Activated CD4-positive, alpha-beta memory T cell treated with anti-CD3 and anti-CD28 coated beads for 36 hours (primary cell): ENCODE measurements at regions not wholly inside any gene's neighbourhood (a gene's known extent, or its start where the extent isn't known, plus 50 kb on each side); places are given as distances from the start of the nearest gene placed in this dataset.

Experiments used
- CTCF ChIA-PET: fragments of 350-600 bp; sonication (Branson Sonifier 250); formaldehyde crosslinking; loops from one replicate; lab custom pipeline; 2021; ENCODE audit warnings: antibody characterized with exemption, inconsistent platforms; lab: Charles Lee
- POLR2A ChIA-PET: fragments of 350-600 bp; sonication (Branson Sonifier 250); formaldehyde crosslinking; loops from one replicate; lab custom pipeline; 2021; ENCODE audit warnings: antibody characterized with exemption; lab: Charles Lee
- DNase-seq: peaks from one replicate; pipeline ENCODE4 v3.0.0-alpha.2; 2020
- H3K27ac Mint-ChIP-seq: one replicate; pipeline ENCODE4 v1.8.0; 2021; ENCODE audit warnings: mixed read lengths
- H3K27me3 Mint-ChIP-seq: one replicate; pipeline ENCODE4 v1.8.0; 2021; ENCODE audit warnings: mixed read lengths
- H3K36me3 Mint-ChIP-seq: one replicate; pipeline ENCODE4 v1.8.0; 2021; ENCODE audit warnings: mixed read lengths
- H3K4me1 Mint-ChIP-seq: one replicate; pipeline ENCODE4 v1.8.0; 2021; ENCODE audit warnings: low read depth, mixed read lengths
- H3K4me3 Mint-ChIP-seq: one replicate; pipeline ENCODE4 v1.8.0; 2021; ENCODE audit warnings: mild to moderate bottlenecking, mixed read lengths
- H3K9me3 Mint-ChIP-seq: one replicate; pipeline ENCODE4 v1.8.0; 2021; ENCODE audit warnings: mixed read lengths
- intact Hi-C: fragments of 100-400 bp; cut with micrococcal nuclease; formaldehyde crosslinking; loops from one replicate; pipeline ENCODE4 v1.15.1; 2023

DNA sequence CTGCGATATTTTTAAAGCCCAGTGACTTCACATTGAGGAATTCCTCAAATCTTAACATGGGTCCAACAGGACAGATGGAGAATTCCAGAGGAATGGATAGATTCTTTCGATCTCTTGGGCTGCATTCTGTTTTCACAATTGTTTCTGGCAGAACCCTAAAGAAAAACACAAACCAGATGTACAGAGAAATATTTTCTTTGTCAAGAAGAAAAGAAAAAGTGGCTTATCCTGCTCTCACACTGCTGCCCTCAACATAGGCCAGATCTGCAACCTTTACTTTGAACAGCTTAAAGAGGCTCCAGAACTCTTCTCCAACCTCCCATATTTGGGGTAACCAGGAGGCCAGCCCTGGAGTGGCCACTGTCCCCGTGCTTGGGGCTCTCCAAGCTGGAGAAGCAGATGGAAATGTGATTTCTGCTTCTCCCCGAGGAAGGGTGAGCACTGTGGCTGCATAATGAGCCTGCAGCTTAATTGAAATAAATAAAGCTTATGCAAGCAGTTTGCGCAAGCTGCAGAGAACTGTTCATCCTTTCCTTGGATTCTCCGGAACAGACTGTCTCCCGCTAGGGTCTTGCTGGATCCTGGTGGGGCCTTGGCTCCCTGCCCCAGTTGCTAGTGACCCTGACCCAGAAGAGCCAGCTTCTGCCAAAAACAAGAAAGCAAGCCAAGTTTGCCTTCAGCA lies 453.2 kb upstream of the PROK2 start:
- H3K4me1 Mint-ChIP-seq = no peaks in the 10 kb centered on the region
- no peak overlapping the region for H3K27ac Mint-ChIP-seq
- no peaks in the 10 kb centered on the region for H3K36me3 Mint-ChIP-seq
- H3K27me3 Mint-ChIP-seq = no peaks in the 10 kb centered on the region
- intact Hi-C loops = no loop called here
- POLR2A ChIA-PET = interaction anchor here (0.6 kb wide), 1 partner anchor 253 kb away, joined by 5 read pairs; no protein-coding TSS in a partner anchor
- CTCF ChIA-PET = no interaction called here
- no peak overlapping the region for H3K4me3 Mint-ChIP-seq
- no peaks in the 10 kb centered on the region for H3K9me3 Mint-ChIP-seq
- no peak for DNase-seq

DNA sequence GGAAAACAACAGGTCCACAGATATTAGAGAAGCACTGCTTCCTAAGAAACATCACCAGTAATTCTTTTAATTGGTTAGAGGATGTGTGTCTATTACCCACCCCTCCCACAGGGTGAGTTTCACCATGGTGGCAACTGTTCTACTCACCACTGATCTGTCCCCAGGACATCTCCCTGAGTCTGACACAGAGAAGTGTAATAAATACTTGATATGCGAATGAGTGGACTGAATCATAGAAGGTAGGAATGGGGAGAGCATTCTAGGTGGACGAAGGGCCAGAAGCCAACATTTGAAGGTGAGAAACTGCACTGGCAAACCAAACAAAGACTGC lies 452.7 kb upstream of the PROK2 start:
- H3K36me3 Mint-ChIP-seq = no peaks in the 10 kb centered on the region
- H3K27me3 Mint-ChIP-seq = peaks cover 1% of the 10 kb centered on the region
- CTCF ChIA-PET = no interaction called here
- H3K27ac Mint-ChIP-seq = no peak overlapping the region
- POLR2A ChIA-PET = no interaction called here
- no peaks in the 10 kb centered on the region for H3K9me3 Mint-ChIP-seq
- no peak overlapping the region for H3K4me3 Mint-ChIP-seq
- intact Hi-C loops = no loop called here
- no peak for DNase-seq
- no peaks in the 10 kb centered on the region for H3K4me1 Mint-ChIP-seq

DNA sequence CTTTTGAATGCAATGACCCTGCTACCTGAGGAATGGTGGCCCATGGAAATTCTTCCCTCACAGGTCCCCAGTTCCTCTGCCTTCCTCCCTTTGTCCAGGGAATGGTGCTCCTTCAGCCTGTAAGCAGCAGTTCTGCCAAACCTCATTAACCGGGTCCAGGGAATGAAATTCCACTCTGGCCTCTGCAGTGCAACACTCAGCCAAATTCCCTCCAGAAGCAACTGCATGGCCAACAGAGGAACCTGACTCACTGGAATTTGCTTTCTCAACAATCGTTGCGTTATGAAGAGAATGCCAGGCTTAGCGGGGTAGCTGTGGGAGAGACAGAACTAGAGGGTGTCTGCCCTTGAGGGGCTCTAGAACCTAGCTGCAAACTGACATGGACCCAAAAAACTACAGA lies 449.4 kb upstream of the PROK2 start:
- intact Hi-C loops = no loop called here

DNA sequence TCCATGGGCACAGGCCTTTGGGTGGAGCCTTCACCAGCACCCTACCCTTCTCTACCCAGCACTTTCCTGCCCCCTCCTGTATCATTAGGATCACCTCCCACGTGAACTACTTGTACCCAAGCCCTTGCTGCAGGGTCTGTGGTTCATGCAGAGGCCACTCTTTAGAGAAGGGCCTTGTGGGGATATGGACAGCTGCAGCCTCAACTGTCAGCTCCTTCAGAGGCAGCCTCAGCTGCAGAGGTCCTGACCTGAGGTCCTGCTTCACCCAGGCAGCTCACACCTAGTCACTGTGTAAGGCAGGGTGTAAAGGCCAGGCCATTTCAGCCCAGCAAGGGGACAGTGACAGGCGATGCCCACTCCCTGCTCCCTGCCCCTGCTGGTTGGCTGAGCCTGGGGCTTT lies 448.6 kb upstream of the PROK2 start:
- Mint-ChIP-seq H3K27ac (no peak overlapping the region), H3K4me1 (no peaks in the 10 kb centered on the region), H3K4me3 (no peak overlapping the region), H3K36me3 (no peaks in the 10 kb centered on the region), H3K27me3 (peaks cover 7% of the 10 kb centered on the region), H3K9me3 (no peaks in the 10 kb centered on the region)
- ChIA-PET POLR2A (no interaction called here), CTCF (no interaction called here)
- intact Hi-C loops = no loop called here
- DNase-seq = no peak

More for the DNA sequence above, 449.4 kb upstream of the PROK2 start:
- DNase-seq = no peak
- no peak overlapping the region for H3K27ac Mint-ChIP-seq
- no peak overlapping the region for H3K4me3 Mint-ChIP-seq
- no peaks in the 10 kb centered on the region for H3K9me3 Mint-ChIP-seq
- ChIA-PET POLR2A (no interaction called here), CTCF (interaction anchor here (1.0 kb wide), 1 partner anchor 275 kb away, joined by 4 read pairs; no protein-coding TSS in a partner anchor)
- H3K27me3 Mint-ChIP-seq = peaks cover 7% of the 10 kb centered on the region
- H3K36me3 Mint-ChIP-seq = no peaks in the 10 kb centered on the region
- H3K4me1 Mint-ChIP-seq = no peaks in the 10 kb centered on the region

DNA sequence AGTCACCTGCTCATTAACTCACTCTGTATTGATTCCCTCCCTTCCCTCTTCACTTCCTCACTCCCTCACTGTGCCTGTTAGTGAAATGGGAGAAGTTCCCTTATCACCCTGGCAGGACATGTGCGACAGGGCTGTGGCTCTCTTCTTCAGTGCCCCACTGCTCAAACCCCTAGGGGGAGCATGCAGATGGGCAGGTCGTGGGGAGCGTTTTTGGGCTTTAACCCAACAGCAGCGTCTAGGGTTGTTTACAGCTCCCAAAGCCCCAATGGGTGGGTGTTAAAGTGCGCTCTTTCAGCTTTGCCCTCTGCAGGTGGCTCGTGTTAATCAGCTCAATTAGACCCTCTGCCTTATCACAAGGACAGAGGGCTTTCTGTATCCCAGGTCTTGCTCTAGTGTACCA lies 447.8 kb upstream of the PROK2 start:
- intact Hi-C loops = no loop called here
- Mint-ChIP-seq H3K27ac (no peak overlapping the region), H3K4me3 (no peak overlapping the region), H3K9me3 (no peaks in the 10 kb centered on the region), H3K4me1 (no peaks in the 10 kb centered on the region), H3K27me3 (peaks cover 7% of the 10 kb centered on the region), H3K36me3 (no peaks in the 10 kb centered on the region)
- POLR2A ChIA-PET = no interaction called here
- no peak for DNase-seq
- CTCF ChIA-PET = no interaction called here

DNA sequence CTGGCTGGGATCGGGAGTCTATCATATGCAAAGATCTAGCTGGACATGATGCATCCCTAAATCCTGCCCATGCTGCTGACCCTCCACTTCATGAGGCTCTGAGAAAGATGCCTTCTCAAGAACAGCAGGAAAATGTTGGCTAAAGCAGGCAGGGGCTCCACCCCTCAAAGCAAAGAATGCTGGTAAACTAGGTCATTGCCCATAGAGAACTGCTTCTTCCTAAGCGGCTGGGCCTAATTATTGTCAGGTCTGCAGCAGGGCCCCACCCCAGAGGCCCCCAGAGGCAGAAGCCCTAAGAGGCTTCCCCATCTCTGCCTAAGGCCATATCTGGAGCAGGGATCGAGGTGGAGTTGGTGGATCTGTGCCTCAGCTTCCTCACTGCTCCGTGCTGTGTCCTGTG lies 447.4 kb upstream of the PROK2 start:
- DNase-seq = no peak
- Mint-ChIP-seq H3K4me3 (no peak overlapping the region), H3K9me3 (no peaks in the 10 kb centered on the region), H3K27me3 (peaks cover 7% of the 10 kb centered on the region), H3K36me3 (no peaks in the 10 kb centered on the region), H3K4me1 (peaks cover 2% of the 10 kb centered on the region), H3K27ac (no peak overlapping the region)
- POLR2A ChIA-PET = no interaction called here
- intact Hi-C loops = no loop called here
- CTCF ChIA-PET = no interaction called here

DNA sequence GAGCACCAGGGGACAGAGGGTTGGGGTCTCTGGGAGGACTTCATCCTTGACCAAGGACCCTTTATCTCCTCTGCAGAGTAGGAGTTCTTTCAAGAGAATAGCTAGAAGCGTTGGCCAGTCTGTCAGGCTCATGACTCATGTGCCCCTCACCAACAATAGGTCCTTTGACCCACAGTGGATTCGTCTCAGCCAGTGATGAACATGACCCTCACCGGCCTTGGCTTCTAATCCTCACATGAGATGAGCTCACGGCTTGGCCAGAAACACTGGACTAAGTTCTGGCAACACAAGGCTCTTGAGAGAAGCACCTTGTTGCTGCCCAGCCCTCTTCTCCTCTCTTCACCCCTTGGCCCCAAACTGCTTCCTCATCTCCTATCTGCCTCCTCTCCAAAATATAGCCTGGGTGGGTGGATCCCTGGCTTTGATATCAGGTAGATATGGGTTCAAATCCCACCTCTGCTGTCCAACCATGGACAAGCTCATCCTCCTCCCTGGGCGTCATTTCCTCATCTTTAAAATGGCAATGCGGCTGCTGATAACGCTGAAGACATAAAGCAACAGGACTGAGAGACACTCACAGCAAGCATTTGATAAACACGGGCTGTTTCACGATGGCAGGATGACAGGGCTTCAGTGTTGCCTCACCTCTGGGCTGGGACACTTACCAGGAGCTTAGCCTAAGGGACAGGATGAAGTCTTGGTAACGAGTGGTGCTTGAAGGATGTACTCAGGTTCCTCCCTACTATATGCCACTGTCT lies 446.7 kb upstream of the PROK2 start:
- Mint-ChIP-seq H3K4me3 (no peak overlapping the region), H3K9me3 (peaks cover 2% of the 10 kb centered on the region), H3K27ac (no peak overlapping the region), H3K36me3 (no peaks in the 10 kb centered on the region), H3K27me3 (peaks cover 7% of the 10 kb centered on the region), H3K4me1 (peaks cover 2% of the 10 kb centered on the region)
- CTCF ChIA-PET = no interaction called here
- DNase-seq = no peak
- intact Hi-C loops = no loop called here
- POLR2A ChIA-PET = no interaction called here

DNA sequence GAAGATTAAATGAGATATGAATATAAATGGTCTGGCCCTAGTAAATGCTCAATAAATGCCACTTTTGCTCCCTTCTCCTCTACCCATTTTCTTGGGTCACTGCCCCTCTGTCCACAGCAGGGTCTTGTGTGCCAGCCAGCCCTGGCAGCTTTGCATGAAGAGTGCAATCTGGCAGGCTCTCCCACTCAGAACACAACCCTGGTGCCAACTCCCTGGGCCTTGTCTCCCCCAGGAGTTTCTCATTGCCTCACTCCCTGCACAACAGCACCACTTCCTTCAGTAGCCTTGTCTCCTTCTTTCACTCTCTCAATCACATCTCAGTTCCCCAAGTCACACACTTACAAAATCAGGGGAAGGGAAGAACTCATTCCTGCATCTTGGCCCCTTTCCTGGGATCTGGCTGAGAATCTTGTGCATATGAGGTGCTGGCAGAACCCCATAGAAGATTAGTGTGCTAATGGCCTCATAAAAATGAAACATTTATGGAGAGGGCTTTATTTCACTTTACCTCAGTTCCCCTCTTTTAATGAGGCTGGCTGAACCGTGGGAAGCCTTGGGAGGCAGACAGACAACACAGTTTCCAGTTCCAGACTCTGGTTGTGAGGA lies 445.9 kb upstream of the PROK2 start:
- Mint-ChIP-seq H3K9me3 (peaks cover 10% of the 10 kb centered on the region), H3K4me3 (no peak overlapping the region), H3K27me3 (peaks cover 7% of the 10 kb centered on the region), H3K27ac (no peak overlapping the region), H3K36me3 (peaks cover 3% of the 10 kb centered on the region), H3K4me1 (peaks cover 2% of the 10 kb centered on the region)
- intact Hi-C loops = no loop called here
- ChIA-PET CTCF (no interaction called here), POLR2A (no interaction called here)
- no peak for DNase-seq

DNA sequence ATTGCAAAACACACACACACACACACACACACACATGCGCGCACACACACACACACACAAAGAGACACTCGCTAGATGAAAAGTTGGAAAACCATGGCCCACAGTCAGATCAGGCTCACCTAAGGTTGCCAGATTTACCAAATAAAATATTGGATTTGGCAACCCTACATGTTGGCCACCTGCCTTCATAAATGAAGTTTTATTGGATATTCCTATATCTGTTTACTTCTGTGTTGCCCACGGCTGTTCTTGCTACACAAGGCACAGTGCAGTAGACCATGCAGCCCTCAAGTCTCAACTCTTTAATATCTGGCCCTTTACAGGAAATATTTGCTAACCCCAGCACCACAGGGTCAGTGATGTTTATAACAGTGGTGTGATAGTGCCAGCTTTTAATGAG lies 445.0 kb upstream of the PROK2 start:
- Mint-ChIP-seq H3K9me3 (peaks cover 18% of the 10 kb centered on the region), H3K4me3 (no peak overlapping the region), H3K27ac (no peak overlapping the region), H3K36me3 (peaks cover 5% of the 10 kb centered on the region), H3K27me3 (peaks cover 7% of the 10 kb centered on the region), H3K4me1 (peaks cover 2% of the 10 kb centered on the region)
- no peak for DNase-seq
- POLR2A ChIA-PET = no interaction called here
- intact Hi-C loops = no loop called here
- CTCF ChIA-PET = no interaction called here

DNA sequence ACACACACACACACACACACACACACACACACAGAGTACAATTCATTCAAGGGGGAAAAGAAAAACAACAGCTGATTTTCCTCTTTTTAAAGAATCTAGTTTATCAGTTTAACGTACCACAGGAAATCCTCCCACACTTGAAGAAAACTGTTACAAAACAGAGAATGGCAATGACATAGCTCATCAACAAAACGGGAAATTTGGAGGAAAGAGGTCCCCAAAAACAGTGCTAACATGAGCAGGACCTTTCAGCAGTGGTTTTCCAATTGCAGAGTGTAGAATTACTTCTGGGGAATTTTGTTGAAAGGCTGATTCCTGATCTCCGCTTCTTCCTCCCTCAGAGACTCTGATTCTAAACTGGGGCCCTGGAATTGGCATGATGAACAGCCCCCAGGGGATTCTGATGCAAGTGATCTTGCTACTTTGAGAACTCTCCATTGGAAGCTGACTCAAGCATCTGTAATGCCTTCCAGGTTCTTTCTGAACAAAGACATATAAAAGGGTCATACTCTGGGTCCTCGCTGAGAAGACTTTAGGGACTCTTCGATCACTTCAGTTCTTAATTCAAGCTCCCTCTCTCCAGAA lies 442.6 kb upstream of the PROK2 start:
- intact Hi-C loops = no loop called here
- H3K9me3 Mint-ChIP-seq = peaks cover 35% of the 10 kb centered on the region
- CTCF ChIA-PET = no interaction called here
- peaks cover 6% of the 10 kb centered on the region for H3K27me3 Mint-ChIP-seq
- no peak overlapping the region for H3K27ac Mint-ChIP-seq
- H3K4me3 Mint-ChIP-seq = no peak overlapping the region
- peaks cover 9% of the 10 kb centered on the region for H3K36me3 Mint-ChIP-seq
- POLR2A ChIA-PET = no interaction called here
- H3K4me1 Mint-ChIP-seq = peaks cover 2% of the 10 kb centered on the region
- no peak for DNase-seq

DNA sequence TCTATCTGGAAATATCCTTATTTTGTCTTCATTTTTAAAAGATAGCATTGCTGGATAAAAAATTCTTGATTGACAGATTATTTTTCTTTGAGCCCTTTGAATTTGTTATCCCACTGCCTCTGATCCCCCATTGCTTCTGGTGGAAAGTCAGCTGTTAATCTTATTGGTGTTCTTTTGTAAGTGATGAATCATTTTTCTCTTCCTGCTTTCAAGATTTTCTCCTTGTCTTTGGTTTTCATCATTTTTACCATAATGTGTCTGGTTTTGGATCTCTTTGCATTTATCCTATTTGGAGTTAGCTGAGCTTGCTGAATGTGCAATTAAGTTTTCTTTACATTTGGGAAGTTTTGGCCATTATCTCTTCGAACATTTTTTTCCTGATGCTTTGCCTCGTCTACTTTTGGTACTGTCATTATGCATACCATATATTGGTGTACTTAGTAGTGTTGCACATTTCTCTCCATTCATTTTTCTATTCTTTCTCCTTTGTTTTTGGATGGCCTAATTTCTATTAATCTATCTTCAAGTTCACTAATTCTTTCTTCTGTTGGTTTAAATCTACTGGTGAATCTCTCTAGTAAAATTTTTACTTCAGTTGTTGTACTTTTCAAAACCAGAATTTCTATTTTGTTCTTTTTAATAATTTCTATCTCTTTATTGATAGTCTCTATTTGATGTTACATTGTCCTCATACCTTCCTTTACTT lies 440.0 kb upstream of the PROK2 start:
- peaks cover 35% of the 10 kb centered on the region for H3K9me3 Mint-ChIP-seq
- H3K36me3 Mint-ChIP-seq = peaks cover 9% of the 10 kb centered on the region
- DNase-seq = no peak
- no peaks in the 10 kb centered on the region for H3K27me3 Mint-ChIP-seq
- H3K4me1 Mint-ChIP-seq = peaks cover 2% of the 10 kb centered on the region
- CTCF ChIA-PET = no interaction called here
- H3K27ac Mint-ChIP-seq = no peak overlapping the region
- H3K4me3 Mint-ChIP-seq = no peak overlapping the region
- intact Hi-C loops = no loop called here
- POLR2A ChIA-PET = no interaction called here

DNA sequence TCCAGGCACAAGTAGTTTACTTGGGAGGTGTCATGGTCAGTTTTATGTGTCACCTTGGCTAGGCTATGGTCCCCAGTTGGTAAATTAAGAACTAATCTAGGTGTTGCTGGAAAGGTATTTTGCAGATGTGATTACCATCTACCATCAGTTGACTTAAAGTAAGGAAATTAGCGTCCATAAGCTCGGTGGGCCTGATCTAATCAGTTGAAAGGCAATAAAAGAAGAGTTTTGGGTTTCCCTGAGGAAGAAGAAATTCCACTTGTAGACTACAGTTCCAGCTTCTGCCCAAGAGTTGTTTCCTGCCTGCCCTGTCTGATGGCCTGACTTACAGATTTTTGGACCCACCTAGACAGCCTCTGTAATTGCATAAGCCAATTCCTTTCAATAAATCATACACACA lies 438.7 kb upstream of the PROK2 start:
- ChIA-PET CTCF (no interaction called here), POLR2A (no interaction called here)
- intact Hi-C loops = no loop called here
- DNase-seq = no peak
- Mint-ChIP-seq H3K36me3 (peaks cover 9% of the 10 kb centered on the region), H3K27me3 (peaks cover 3% of the 10 kb centered on the region), H3K9me3 (peaks cover 35% of the 10 kb centered on the region), H3K27ac (no peak overlapping the region), H3K4me3 (no peak overlapping the region), H3K4me1 (peaks cover 2% of the 10 kb centered on the region)
